GM21786 (cell line): ENCODE measurements at regions not wholly inside any gene's neighbourhood (a gene's known extent, or its start where the extent isn't known, plus 50 kb on each side); places are given as distances from the start of the nearest gene placed in this dataset.
"Not testable (repeated sequence)": the region's sequence is repeated elsewhere in the genome, so short reads cannot be mapped to it uniquely, and the experiment has no call there.

ENCODE experiments used
- ATAC-seq: cut with Tn5 transposase; IDR thresholded peaks from one replicate; pipeline ENCODE4 v1.9.1; 2021; ENCODE audit not compliant: unreplicated experiment

DNA sequence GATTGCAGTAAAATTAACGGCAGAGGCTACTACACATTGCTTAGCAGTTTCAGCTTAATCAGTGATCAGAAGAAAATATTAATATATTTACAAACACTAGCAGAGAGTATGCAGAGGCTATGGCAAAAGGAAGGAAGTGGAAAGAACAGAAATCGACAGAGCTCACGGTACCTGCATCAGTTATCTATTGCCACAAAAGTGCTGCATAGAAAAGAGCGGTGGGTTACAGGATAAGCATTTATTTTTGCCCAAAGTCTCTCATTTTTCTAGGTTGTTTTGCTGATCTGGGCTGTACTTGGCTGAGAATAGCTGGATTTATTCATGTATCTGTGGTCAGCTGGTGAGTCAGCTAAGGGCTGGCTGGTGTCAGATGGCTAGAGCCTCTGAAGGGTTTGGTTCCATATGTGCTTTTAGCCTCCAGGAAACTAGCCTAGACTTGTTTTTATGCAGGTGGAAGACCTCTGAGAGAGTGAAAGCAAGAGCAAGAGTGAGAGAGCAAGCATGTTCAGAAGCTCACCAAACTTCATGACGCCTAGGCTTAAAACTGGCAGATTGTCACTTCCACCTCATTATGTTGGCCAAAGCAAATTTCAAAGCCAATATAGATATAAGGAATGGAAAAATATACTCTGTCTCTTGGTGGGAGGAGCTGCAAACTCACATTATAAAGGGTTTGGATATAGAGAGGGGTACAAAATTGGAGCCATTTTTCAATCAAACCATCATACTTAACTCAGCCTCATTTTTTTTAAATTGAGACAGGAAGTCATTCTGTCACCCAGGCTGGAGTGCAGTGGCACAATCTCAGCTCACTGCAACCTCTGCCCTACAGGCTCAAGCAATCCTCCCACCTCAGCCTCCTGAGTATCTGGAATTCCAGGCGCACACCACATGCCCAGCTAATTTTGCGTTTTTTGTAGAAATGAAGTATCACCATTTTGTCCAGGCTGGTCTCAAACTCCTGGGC, 153.2 kb upstream of the RPL34 start:
- peak; percentile 98 for ATAC-seq

DNA sequence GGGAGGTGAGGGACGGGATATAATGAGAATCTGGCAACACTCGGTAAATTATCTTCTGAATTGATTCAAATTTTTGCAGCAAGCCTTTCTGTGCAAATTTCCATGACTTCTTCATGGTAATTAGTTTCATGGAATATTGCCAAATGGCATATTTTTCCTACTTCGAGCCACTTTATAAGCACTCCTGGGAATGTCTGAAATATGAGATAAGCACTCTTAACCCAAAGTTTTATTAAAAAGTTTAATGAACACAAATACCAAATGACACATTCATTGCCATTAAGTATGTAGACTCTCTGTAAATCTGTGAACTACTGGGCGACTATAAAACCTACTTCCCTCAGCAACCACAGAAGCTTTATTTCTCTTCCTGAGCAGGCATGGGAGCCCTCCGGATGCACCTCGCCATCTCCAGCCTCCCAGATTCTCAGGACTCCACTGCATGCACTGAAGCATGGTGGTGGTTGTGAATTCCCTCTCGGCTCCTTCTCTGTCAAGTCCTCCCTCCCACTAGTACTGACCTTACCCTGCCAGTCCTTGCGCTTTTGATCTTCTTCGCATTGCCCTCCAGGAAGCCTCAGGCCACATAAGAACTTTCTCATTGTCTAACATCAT, 154.4 kb upstream of the RPL34 start:
- no peak for ATAC-seq

DNA sequence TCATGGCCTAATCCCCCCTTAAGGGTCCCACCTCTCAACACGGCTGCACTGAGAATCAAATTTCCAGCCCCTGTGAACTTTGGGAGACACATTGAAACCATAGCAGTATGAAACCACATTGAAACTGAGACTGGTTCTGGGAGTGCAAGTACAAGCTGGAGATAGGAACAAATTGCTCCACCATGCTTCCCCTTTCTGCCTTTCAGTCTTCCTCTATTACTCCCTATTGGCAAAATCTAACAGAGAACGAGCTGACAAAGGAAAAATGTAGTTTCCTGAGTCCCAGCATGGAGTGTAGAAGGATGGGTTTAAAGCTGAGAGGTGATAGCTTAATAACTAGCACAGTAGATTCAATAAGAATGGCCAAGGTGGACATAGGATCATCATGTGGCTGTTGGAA, 161.7 kb upstream of the RPL34 start:
- ATAC-seq, result no peak

DNA sequence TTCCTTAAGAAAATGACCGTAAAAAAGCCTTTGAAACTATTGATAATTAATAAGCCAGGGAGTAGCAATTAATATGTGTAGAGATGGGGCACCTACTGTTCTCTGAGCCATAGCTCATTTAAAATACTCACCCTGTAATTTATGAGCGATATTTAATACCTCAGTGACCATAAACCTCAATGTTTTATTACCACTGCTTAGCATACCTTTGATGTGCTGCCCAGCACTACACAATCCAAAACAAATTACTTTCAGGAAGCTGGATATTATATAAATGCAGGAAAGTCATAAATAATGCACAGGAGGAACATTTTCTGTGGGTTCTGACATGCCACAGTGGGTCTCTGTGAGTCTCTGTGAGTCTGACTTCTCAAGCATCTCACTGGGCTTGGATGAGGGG, 166.1 kb upstream of the RPL34 start:
- ATAC-seq, result no peak

DNA sequence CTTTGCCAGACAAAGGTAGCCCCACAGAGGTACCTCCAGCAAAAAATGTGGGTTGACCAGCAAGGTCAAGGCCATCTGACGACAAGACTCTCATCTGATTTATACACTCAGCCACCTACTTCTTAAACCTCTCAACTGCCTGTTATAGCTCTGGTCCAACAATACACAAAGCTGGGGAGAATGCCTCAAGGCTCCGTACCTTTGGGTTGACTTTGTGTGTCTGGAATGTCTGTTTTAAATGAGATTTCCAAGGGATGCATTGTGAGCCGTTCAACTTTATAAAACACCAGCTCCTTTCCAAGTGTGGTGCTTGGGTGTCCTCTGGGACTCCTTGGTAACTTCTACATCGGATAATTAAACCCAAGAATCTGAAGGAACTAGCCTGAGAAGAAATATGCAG, 167.0 kb upstream of the RPL34 start:
- ATAC-seq, result no peak

DNA sequence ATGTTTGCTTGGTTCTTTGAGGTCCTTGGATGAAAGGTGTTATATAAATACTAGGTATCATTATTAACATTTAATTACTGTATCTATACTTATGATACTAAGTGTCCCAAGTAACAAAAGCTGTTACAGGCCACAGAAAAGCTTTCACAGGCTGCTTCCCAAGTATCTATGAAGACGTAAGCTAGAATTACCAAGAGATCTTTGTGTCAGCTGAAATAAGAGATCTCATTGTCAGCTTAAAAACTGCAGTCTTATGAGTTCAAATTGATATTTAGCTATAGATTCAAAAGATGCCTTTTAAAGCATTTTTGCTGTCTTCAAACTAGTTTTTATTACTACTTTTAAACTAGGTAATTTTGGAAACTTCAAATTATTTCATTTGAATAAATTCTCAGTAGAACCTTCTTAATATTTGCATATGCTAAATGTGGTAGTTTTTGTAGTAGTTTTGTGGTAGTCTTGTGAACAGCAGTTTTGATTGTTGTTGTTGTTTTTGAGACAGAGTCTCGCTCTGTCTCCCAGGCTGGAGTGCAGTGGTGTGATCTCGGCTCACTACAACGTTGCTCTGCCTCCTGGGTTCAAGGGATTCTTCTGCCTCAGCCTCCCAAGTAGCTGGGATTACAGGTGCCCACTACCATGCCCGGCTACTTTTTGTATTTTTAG, 170.0 kb upstream of the RPL34 start:
- no peak for ATAC-seq

DNA sequence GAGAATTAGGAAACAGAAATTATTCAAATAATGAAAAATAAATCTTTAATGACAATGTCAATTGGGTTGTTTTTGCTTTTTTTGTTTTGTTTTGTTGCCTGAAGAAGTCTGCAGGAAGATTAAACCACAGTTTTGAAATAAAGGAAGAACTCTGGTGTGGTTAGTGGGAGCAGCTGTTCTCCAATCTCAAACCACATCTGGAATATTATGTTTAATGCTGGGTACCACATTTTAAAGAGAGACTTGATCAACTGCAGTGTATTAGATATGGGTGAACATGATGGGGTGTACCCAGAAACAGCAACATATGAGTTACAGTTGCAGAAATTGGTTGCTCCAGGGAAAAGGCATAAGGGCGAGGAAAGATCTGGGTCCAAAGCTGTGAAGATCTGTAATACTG, 171.2 kb upstream of the RPL34 start:
- ATAC-seq, result no peak

DNA sequence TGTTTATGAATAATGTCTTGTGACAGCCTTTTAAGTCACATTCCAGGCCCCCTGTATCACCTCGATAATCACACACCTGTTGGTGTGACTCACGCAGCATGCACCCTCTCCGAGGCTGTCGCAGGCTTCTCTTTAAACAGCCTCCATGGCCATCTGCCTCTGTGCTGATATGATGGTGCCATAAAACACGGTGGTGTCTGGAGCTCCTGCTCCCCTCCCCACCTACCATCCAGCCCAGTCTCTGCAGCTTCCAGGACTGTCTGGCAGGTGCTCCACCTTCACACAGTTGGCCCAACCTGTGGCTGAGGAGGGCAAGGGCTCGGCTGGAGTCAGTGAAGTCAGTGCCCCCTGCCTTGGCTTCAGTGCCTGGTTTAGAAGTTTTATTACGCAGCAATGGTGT, 173.8 kb upstream of the RPL34 start:
- ATAC-seq, result no peak

DNA sequence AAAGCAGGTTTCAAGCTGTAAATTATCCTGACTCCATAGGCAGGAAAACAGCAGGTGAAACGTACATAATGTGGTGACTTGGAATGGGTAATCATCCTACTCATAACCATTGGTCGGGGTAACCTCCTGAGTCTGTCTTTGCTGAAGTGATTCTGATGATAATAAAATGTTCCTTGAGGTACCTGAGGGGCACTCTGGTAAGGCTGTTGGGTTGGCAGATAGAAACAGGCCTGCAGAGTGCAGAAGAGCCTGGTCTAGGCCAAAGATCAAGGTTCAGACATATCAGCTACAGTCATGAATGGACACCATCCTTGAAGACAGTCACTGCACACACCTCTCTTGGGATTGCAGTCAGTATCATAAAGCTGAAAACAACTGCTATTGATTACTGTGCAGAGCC, 174.7 kb upstream of the RPL34 start:
- no peak for ATAC-seq

DNA sequence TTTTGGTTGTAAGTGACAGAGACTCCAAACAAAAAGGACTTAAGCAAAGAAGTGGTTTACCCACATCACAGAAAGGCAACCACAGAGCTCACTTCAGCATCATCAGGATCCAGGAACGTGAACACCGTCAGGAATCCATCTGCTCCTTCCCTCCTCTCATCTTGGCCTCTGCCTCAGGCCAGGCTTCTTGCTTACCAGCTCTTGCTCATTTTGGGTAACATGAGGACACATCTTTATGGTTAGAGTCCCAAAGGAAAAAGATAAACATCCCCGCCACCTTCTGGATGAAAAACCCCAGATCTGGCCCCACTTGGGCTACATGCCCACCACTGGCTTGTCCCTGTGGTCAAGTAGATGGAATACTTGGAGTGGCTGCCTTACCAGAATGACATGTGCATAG, 176.8 kb upstream of the RPL34 start:
- no peak for ATAC-seq

DNA sequence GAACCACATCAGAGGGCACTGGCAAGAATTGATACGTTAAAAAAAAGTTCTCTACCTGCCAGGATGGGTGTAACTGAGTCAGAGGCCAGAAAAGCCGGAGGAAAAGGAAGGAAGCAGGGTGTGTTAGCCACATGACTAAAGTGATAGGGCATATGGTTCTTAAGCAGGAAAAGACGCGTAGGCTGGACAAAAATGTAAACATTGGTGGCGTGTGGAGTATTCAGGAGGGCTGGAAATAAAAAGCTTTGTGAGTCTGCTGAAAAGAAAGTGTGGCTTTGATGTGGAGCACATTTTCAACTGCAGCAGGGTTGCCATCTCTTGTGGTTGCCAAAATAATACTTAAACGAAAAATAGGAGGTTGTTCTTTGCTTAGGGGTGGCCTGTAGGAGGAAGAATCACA, 186.5 kb upstream of the RPL34 start:
- no peak for ATAC-seq

DNA sequence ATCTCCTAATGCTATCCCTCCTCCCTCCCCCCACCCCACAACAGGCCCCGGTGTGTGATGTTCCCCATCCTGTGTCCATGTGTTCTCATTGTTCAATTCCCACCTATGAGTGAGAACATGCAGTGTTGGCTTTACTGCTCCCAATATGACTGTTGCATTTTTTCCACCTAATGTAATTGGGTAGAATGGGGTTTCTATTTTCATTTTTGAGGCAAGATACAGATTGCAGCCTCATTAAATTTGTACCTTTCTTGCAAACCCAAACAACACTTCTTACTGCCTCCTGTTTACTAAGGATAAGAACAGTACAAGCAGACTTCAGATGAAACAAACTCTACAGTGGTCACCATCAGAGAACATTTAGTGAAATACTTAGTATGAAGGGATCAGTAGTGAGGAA, 187.0 kb upstream of the RPL34 start:
- not testable (repeated sequence) for ATAC-seq

DNA sequence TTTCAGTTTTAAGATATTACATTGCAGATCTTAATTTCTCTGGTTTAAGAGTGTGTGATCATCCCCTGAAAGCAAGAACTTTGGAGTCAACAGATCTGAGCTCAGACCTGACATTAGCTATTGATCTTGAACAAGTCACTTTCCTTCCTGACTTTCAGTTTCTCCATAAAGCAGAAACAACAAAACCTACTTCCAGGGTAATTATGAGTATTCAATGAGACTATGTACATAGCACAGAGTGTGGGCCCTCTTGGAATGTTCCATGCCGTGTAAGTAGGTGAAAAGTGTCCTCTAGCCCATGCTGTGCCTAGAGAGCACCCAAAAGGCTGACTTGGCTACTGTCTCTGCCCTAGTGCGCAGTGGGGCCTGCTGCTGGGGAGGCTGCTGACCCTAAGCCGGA, 188.0 kb upstream of the RPL34 start:
- no peak for ATAC-seq

DNA sequence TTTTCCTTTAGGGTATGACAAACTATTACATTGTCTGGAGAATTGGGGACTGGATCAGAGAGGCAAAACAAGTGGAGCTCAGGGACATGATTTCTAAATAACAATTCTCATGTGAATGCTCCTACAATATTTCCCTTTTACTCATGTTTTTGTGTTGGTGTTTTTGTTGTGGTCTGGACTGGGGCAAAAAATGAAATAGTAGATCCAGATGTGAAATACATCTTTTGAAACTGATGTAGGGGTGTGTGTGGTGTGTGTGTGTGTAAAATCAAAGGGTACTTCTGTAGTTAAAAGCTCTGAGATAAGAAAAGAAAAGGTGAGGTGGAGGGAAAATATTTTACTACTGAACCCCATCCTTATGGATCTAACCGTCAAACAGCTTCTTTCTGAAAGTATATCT, 188.4 kb upstream of the RPL34 start:
- no peak for ATAC-seq

DNA sequence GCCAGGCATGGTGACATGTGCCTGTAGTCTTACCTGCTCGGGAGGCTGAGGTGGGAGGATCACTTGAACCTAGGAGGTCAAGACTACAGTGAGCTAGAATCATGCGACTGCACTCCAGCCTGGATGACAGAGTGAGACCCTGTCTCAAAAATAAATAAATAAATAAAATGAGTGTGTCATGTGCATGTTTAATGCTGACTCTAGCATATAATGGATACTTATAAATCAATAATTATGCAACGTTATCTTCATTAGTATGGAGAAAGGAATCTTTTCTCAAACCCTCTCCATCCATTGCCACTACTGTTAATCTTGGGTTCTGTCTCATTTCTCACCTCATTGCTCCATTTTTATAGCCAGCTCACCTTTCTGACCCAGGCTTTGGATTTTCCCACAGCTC, 189.5 kb upstream of the RPL34 start:
- no peak for ATAC-seq

DNA sequence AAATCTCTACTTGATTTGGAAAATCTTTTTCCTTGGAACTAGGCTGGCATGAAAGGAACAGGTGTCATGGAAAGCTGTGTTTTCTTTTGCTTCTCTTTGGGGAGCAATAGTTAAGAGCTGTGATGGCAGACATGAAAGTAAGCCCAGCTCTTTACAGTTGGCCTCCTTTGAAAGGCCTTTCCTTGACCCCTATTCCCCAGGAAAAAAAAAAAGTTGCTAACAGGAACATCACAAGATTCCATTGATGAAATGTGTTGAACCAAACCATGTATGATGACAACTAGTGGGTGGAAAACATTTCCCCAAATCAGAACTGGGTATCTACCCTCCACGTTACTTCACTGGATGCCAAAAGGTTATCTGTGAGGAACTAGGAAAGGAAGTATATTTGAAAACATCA, 190.7 kb upstream of the RPL34 start:
- ATAC-seq, result no peak

DNA sequence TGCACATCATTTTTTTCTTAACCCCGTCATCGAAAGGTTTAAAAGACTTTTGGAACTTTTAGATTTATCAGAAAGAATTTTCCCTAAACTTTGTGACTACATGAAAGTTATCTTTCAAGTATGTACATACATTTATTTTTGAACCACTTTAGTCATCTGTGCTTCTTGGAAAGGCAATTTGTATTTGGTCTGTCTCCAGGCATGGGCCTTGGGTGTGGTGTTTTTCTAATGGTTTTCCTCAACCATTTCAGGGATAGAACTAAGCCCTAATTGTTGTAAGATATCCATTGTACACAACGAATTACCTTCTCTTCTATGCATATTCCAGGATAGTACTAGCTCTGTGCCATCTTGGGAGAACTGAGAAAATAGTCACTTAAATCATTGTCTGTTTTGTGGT, 191.5 kb upstream of the RPL34 start:
- no peak for ATAC-seq

DNA sequence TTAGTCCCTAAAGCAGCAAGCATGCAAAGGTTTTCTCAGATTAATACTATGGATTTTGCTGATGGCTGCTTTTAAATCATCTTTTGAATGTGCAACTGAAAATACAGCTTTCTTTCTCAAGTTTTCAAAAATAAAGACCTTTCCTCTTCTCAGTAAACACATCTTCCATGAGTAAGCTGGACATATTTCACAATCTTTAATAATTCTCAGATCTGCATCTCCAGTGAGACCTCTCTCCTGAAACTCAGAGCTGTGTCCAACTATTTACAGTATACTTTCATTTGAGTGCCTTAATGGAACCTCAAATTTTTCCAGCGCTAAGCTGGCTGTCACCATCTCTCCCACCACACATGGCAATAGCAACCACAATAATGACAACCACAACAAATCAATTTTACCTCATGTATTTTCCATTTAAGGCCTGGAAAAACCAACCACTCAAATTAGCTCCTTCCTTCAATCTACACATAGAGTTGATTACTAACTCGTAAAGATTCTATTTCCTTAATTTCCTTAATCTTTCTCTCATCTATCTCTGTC, 192.4 kb upstream of the RPL34 start:
- no peak for ATAC-seq

DNA sequence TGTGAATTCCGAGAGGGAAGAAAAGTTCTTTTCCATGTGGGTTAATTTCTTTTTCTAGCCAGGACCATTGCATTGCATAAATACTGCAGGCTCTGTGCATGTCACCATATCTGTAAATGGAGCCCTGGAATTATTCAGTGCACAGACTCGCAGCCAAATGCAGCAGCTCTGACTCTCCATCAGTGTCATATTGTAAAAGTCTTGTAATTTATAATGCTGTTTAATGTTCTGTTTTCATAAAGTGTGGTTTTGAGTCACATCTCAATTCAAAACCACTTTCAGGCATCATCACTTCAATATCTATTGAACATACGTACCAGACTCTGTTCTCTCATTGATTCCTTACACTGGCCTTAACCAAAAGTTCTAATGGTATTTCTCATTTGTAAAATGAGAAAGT, 193.9 kb upstream of the RPL34 start:
- ATAC-seq, result no peak

DNA sequence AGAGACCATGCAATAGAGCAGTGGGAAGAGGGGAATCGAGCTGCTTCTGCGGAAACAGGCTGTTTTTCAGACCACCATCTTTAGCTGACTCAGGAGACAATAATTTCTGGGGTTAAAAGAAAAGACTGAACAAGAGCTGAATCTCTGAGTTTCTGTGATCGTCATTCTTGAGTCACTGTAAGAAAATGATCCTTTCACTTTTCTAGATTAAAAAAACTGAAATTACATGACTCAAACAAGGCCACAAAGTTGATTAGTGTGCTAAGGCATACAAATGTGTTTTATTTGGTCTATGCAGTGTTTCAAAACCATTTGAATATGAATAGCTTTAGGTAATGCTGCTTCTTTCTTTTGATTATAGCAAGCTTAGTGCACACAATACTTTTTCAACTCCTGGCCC, 194.4 kb upstream of the RPL34 start:
- no peak for ATAC-seq

DNA sequence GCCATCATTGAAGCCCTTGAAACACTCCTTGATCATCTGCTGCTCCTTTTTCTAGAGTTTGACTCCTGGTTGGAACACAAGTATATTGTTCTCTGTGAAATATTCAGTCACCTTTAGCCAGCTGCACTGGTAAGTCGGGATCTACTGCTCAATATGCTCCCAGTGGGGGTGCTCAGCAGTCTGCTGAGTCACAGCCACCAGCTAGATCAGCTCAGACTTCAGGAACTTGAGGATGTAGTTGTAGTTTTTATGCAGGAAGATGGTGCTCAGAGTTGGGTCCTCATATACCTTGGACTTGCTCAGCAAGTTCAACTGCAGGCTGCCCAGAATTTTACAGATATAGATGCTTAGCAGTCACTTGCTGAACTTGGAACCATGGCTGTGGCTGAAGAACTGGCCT, 202.5 kb upstream of the RPL34 start:
- no peak for ATAC-seq

DNA sequence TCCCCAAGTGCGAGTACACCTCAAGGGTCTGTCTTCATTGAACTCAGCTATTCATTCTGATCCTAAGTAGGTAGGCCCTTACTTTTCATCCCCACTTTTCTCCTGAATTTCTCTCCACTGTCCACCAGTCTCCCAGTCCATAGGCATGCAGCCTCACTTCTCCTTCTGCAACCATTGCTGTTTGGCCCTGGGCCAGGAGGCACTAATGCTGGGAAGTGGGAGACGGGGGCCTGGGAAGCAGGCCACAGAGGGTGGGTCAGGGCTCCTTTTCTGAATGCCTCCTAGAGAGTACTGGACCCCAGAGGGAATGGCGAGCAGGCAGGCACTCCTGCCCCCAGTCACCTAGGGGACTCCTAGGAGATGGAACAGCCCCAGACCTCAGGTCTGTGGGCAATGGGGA, 203.5 kb upstream of the RPL34 start:
- ATAC-seq, result no peak
